ENCODE measurements at regions not wholly inside any gene's neighbourhood (a gene's known extent, or its start where the extent isn't known, plus 50 kb on each side); places are given as distances from the start of the nearest gene placed in this dataset.

DNA sequence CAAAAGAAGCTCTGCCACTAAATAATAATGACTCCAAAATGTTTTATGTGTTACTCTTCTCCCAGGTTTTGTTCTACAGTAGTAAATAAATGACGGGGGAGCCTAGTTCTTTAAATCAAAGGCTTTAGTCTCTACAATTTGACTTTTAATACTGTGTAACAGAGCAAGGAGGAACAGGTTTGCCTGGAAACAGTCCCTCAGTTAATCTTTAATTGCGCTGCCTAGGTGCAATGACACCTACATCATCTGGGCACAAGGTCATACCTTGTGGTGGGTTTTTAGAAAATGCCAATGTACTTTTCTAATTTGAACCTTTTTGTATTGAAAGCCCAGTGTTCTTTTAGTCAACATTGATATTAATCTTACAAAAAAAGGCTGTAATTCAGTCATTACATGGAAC, 287.3 kb upstream of the SETBP1 start:
- intact Hi-C loops (cut with micrococcal nuclease) = no loop called here
- ChIA-PET CTCF (no interaction called here), POLR2A (no interaction called here), RAD21 (ENCODE audit: low non-redundant PET in 1 of 2, low total read pairs in 2 of 2, uncharacterized antibody in 2 of 2, unreplicated experiment in 2 of 2) (no interaction called here)
- Histone ChIP-seq H3K9me3 (ENCODE audit: control insufficient read depth in 1 of 2, insufficient read depth in 1 of 2, low read depth in 1 of 2, low read length in 2 of 2) (peaks cover 4 to 23% of the 10 kb centered on the region in 2 experiments; a peak in 2 of 4 replicates), H3K27ac (ENCODE audit: low read depth, low read length) (no peak overlapping the region), H3K9ac (ENCODE audit: low read length) (no peak overlapping the region), H3K36me3 (ENCODE audit: control insufficient read depth in 1 of 2, insufficient read depth in 2 of 2, low read length in 2 of 2) (no peaks in the 10 kb centered on the region), H2AFZ (ENCODE audit: low read depth, low read length, poor library complexity, severe bottlenecking) (no peak overlapping the region), H3K4me2 (ENCODE audit: low read length) (no peak overlapping the region), H3K4me1 (ENCODE audit: control insufficient read depth in 1 of 2, insufficient read depth in 2 of 2, low read length in 2 of 2) (no peaks in the 10 kb centered on the region), H3K9me2 (ENCODE audit: insufficient read depth) (no peaks in the 10 kb centered on the region), H4K20me1 (ENCODE audit: insufficient read depth) (no peaks in the 10 kb centered on the region), H3K79me2 (ENCODE audit: insufficient read depth, low read length) (no peaks in the 10 kb centered on the region), H3K27me3 (ENCODE audit: insufficient read depth, low read length) (no peaks in the 10 kb centered on the region), H3K4me3 (replicated peaks in 1 of 2; ENCODE audit: low read depth in 1 of 2, low read length in 2 of 2) (no peak overlapping the region)
- no peak for ATAC-seq
- BruUV-seq (replicated peaks) = no TSS peak
- TF ChIP-seq POLR2A (IDR thresholded peaks at IDR 0.05; ENCODE audit: borderline replicate concordance, extremely low read depth, insufficient read depth, insufficient read length) = no peak
- TF ChIP-seq ZFX (IDR thresholded peaks at IDR 0.05) = no peak
- TF ChIP-seq SRF (IDR thresholded peaks at IDR 0.05; ENCODE audit: low read depth) = no peak
- TF ChIP-seq, protein P1, sequence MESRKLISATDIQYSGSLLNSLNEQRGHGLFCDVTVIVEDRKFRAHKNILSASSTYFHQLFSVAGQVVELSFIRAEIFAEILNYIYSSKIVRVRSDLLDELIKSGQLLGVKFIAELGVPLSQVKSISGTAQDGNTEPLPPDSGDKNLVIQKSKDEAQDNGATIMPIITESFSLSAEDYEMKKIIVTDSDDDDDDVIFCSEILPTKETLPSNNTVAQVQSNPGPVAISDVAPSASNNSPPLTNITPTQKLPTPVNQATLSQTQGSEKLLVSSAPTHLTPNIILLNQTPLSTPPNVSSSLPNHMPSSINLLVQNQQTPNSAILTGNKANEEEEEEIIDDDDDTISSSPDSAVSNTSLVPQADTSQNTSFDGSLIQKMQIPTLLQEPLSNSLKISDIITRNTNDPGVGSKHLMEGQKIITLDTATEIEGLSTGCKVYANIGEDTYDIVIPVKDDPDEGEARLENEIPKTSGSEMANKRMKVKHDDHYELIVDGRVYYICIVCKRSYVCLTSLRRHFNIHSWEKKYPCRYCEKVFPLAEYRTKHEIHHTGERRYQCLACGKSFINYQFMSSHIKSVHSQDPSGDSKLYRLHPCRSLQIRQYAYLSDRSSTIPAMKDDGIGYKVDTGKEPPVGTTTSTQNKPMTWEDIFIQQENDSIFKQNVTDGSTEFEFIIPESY (IDR thresholded peaks at IDR 0.05; ENCODE audit: extremely low read depth, insufficient replicate concordance, low read length) = no peak
- TF ChIP-seq, protein P2, sequence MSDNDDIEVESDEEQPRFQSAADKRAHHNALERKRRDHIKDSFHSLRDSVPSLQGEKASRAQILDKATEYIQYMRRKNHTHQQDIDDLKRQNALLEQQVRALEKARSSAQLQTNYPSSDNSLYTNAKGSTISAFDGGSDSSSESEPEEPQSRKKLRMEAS (IDR thresholded peaks at IDR 0.05) = no peak
- no peak for TF ChIP-seq EZH2phosphoT487 (IDR thresholded peaks at IDR 0.05; ENCODE audit: borderline replicate concordance)
- no peak for TF ChIP-seq EGR1 (IDR thresholded peaks at IDR 0.05; ENCODE audit: low read depth)
- TF ChIP-seq JUND (IDR thresholded peaks at IDR 0.05) = no peak
- no peak for TF ChIP-seq FOSL1 (IDR thresholded peaks at IDR 0.05; ENCODE audit: low read depth)
- no peak for TF ChIP-seq SIN3A (IDR thresholded peaks at IDR 0.05; ENCODE audit: low read depth)
- TF ChIP-seq CBX3 (IDR thresholded peaks at IDR 0.05; ENCODE audit: low read depth) = no peak
- no peak for TF ChIP-seq EZH2 (IDR thresholded peaks at IDR 0.05)
- no peak for TF ChIP-seq CEBPB (IDR thresholded peaks at IDR 0.05; ENCODE audit: low read depth)
- no peak for TF ChIP-seq ZNF274 (IDR thresholded peaks at IDR 0.05; ENCODE audit: low read depth, low read length)
- TF ChIP-seq, protein P3, sequence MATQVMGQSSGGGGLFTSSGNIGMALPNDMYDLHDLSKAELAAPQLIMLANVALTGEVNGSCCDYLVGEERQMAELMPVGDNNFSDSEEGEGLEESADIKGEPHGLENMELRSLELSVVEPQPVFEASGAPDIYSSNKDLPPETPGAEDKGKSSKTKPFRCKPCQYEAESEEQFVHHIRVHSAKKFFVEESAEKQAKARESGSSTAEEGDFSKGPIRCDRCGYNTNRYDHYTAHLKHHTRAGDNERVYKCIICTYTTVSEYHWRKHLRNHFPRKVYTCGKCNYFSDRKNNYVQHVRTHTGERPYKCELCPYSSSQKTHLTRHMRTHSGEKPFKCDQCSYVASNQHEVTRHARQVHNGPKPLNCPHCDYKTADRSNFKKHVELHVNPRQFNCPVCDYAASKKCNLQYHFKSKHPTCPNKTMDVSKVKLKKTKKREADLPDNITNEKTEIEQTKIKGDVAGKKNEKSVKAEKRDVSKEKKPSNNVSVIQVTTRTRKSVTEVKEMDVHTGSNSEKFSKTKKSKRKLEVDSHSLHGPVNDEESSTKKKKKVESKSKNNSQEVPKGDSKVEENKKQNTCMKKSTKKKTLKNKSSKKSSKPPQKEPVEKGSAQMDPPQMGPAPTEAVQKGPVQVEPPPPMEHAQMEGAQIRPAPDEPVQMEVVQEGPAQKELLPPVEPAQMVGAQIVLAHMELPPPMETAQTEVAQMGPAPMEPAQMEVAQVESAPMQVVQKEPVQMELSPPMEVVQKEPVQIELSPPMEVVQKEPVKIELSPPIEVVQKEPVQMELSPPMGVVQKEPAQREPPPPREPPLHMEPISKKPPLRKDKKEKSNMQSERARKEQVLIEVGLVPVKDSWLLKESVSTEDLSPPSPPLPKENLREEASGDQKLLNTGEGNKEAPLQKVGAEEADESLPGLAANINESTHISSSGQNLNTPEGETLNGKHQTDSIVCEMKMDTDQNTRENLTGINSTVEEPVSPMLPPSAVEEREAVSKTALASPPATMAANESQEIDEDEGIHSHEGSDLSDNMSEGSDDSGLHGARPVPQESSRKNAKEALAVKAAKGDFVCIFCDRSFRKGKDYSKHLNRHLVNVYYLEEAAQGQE (IDR thresholded peaks at IDR 0.05; ENCODE audit: low read depth) = no peak
- TF ChIP-seq POLR2AphosphoS5 (IDR thresholded peaks at IDR 0.05; ENCODE audit: low read depth, low read length) = no peak
- TF ChIP-seq SP1 (IDR thresholded peaks at IDR 0.05; ENCODE audit: low read depth) = no peak
- TF ChIP-seq TCF7L2 (IDR thresholded peaks at IDR 0.05; ENCODE audit: borderline replicate concordance, extremely low read depth, insufficient read depth, insufficient read length) = no peak
- TF ChIP-seq, protein P4, sequence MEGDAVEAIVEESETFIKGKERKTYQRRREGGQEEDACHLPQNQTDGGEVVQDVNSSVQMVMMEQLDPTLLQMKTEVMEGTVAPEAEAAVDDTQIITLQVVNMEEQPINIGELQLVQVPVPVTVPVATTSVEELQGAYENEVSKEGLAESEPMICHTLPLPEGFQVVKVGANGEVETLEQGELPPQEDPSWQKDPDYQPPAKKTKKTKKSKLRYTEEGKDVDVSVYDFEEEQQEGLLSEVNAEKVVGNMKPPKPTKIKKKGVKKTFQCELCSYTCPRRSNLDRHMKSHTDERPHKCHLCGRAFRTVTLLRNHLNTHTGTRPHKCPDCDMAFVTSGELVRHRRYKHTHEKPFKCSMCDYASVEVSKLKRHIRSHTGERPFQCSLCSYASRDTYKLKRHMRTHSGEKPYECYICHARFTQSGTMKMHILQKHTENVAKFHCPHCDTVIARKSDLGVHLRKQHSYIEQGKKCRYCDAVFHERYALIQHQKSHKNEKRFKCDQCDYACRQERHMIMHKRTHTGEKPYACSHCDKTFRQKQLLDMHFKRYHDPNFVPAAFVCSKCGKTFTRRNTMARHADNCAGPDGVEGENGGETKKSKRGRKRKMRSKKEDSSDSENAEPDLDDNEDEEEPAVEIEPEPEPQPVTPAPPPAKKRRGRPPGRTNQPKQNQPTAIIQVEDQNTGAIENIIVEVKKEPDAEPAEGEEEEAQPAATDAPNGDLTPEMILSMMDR (IDR thresholded peaks at IDR 0.05 in 2 of 3, conservative IDR thresholded peaks at IDR 0.05 in 1 of 3; ENCODE audit: borderline replicate concordance in 1 of 3, insufficient read depth in 1 of 3, low read depth in 2 of 3, low read length in 2 of 3) = no peak
- TF ChIP-seq YY1 (IDR thresholded peaks at IDR 0.05; ENCODE audit: extremely low read depth, insufficient replicate concordance, low read depth, low read length) = no peak
- DNase-seq (ENCODE audit: low read depth, low spot score) = no peak

Data from HCT116 (cell line).